WTC11 (cell line): ENCODE measurements at regions not wholly inside any gene's neighbourhood (a gene's known extent, or its start where the extent isn't known, plus 50 kb on each side); places are given as distances from the start of the nearest gene placed in this dataset.

ENCODE experiments used
- TF ChIP-seq, protein P1 (sequence below): sonication (generic); formaldehyde crosslinking; IDR thresholded peaks from 2 replicates; pipeline ENCODE4 v1.8.0; 2022; ENCODE audit warnings: mild to moderate bottlenecking, missing genetic modification reagents
- TF ChIP-seq, protein P2 (sequence below): fragments of 200-600 bp; IDR thresholded peaks from 2 replicates; pipeline ENCODE4 v1.8.0; 2022; ENCODE audit warnings: antibody characterized with exemption
- TF ChIP-seq, protein P3 (sequence below): sonication (generic); formaldehyde crosslinking; conservative IDR thresholded peaks from 2 replicates; pipeline ENCODE4 v1.8.1; 2022; ENCODE audit warnings: mild to moderate bottlenecking, missing genetic modification reagents

DNA sequence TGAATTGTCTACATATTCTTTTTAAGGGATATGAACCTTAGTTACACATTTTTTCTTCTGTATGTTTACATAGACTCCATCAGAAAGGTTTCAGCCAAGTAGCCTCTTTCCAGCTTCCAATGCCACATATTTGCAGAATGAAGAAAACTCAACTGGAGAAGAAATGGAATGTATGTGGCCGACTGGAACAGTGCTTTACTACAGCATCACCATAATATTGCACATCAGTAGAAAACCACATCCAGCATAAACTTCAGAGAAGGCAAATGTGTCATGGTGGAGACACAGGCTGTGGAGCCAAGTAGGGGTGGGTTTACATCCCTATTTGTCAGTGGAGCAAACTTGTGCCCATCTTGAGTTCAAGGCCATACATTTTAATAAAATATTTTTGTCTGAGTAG is 204.8 kb upstream of the LDB2 start:
- TF ChIP-seq, protein P1, sequence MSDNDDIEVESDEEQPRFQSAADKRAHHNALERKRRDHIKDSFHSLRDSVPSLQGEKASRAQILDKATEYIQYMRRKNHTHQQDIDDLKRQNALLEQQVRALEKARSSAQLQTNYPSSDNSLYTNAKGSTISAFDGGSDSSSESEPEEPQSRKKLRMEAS (CRISPR knock-in tag), result no peak
- TF ChIP-seq, protein P2, sequence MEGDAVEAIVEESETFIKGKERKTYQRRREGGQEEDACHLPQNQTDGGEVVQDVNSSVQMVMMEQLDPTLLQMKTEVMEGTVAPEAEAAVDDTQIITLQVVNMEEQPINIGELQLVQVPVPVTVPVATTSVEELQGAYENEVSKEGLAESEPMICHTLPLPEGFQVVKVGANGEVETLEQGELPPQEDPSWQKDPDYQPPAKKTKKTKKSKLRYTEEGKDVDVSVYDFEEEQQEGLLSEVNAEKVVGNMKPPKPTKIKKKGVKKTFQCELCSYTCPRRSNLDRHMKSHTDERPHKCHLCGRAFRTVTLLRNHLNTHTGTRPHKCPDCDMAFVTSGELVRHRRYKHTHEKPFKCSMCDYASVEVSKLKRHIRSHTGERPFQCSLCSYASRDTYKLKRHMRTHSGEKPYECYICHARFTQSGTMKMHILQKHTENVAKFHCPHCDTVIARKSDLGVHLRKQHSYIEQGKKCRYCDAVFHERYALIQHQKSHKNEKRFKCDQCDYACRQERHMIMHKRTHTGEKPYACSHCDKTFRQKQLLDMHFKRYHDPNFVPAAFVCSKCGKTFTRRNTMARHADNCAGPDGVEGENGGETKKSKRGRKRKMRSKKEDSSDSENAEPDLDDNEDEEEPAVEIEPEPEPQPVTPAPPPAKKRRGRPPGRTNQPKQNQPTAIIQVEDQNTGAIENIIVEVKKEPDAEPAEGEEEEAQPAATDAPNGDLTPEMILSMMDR, result no peak
- TF ChIP-seq, protein P3, sequence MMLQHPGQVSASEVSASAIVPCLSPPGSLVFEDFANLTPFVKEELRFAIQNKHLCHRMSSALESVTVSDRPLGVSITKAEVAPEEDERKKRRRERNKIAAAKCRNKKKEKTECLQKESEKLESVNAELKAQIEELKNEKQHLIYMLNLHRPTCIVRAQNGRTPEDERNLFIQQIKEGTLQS (CRISPR knock-in tag), result no peak
